ENCODE measurements at regions not wholly inside any gene's neighbourhood (a gene's known extent, or its start where the extent isn't known, plus 50 kb on each side); places are given as distances from the start of the nearest gene placed in this dataset.
"Not testable (repeated sequence)": the region's sequence is repeated elsewhere in the genome, so short reads cannot be mapped to it uniquely, and the experiment has no call there.

DNA sequence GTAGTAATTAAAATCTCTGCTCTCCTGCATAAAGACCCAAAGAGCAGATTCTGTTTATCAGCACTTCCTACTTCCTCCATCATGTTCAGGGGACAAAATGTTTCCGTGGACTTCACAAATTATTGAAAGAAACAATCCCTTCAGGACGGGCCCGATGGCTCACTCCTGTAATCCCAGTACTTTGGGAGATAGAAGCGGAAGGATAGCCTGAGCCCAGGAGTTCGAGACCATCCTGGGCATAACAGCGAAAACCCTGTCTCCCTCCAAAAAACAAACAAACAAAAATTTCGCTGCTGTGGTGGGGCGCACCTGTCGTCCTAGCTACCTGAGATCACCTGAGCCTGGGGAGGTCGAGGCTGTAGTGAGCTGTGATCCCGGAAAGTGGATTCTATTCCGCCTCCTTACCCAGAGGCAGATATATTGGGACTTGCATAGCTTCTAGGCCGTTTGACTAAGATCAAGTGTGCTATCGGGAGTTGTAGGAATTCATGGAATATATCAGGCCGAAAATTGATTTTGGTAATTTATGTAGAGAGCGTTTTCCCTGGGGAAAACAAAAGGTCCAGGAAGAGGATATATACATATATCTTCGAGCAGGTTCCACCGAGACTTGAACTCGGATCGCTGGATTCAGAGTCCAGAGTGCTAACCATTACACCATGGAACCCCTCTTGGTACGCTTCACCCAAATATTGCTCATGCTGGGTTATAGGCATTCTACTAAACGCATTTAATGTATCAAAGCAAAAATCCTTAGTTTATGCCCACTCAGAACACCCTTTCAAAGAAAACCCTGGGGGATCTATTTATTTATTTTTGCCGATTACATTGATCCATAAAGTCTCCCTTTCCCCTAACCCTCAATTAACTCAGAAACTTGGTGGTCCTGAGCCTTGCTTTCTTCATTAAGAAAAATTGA, 74.5 kb upstream of the ZNF184 start:
- DNase-seq (ENCODE audit: low read depth in 1 of 2, low spot score in 1 of 2): no peak

DNA sequence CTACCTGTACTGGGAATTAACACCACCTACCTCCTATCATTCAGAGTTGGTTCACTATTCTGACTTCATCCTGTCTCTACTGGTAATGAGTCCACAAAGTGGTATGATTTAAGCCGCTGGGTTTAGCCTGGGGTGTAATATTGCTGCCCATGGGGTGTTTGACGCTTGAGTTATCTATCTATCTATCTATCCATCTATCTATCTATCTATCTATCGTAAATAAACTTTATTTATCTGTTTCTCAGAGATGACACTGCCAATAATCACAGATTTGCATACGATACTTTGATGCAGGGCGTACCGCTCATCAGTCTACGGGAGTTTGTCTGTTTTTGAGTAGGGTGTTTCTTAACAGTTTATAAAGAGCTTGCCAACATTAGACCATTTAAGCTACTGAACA, 73.6 kb upstream of the ZNF184 start:
- no peak for DNase-seq (ENCODE audit: low read depth in 1 of 2, low spot score in 1 of 2)

DNA sequence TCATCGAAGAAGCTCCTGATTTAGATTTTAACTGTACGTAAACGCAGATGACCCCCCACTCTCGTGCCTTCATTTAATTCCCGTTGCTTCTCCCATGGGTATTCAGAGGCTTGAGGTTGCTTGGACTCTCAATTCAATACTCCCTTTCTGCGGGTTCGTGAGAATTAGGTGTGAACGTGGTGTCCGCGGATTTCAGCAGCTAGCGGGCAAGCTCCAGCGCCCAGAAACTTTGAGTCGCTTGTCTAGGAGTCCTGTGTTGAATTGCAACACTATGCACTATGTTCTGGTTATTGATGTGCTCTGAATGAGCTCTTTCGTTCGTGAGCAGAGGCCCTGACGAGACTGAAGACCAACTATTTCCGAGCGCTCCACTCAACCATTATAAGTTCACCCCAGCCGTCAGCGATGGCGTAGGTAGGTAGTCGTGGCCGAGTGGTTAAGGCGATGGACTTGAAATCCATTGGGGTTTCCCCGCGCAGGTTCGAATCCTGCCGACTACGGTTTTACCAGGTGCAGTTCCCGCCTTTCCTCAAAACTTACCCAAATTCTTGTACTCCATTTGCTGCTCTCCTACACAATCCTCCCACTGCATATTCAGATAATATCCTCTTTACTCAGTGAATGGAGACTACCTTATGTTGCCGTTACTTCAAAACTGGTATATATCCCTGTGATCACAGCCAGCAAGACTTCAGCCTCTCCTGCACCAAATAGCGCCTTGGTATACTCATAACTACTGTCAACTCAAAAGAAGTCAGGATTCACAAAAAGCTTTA, 72.6 kb upstream of the ZNF184 start:
- DNase-seq (ENCODE audit: low read depth in 1 of 2, low spot score in 1 of 2): no peak

DNA sequence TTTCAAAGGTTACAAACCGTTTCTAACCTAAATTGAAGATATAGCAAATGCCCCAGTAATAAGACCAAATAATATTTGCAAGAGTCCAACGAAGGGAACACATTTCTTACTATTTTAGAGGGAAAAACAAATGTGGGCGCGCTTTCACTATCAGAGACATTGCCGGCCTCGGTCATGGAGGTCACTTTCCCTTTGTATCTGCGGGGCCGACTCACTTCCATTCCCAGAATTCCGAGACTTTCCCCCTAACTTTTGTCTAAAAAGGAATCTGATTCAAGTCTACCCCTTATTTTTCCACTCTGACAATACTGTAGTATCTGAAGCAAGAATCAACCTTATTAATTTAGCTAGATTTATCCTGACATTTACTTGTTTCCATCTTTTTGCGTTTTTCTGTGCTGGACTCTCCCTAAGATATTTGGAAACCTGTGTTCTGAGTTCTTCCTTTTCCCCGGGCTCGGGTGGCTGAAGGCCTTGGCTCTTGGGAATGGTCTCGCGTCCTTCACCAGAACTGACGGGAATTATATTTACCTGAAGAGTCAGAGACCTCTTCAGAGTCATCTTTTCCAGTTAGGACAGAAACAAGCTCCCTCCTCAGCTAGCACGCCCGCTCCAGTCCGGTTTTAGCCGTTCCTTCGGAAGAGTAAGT, 71.8 kb upstream of the ZNF184 start:
- DNase-seq (ENCODE audit: low read depth in 1 of 2, low spot score in 1 of 2): no peak

DNA sequence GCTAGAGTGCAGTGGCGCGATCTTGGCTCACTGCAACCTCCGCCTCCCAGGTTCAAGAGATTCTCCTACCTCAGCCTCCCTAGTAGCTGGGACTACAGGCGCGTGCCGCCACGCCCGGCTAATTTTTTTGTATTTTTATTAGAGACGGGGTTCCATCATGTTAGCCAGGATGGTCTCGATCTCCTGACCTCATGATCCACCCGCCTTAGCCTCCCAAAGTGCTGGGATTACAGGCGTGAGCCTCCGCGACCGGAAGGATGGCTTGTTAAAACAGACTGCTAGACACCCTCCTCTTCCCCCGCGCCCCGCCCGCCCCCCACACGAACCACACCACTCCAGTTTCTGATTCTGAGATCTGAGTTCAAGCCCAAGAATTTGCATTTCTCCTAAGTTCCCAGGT, 71.2 kb upstream of the ZNF184 start:
- not testable (repeated sequence) for DNase-seq (ENCODE audit: low read depth in 1 of 2, low spot score in 1 of 2)

DNA sequence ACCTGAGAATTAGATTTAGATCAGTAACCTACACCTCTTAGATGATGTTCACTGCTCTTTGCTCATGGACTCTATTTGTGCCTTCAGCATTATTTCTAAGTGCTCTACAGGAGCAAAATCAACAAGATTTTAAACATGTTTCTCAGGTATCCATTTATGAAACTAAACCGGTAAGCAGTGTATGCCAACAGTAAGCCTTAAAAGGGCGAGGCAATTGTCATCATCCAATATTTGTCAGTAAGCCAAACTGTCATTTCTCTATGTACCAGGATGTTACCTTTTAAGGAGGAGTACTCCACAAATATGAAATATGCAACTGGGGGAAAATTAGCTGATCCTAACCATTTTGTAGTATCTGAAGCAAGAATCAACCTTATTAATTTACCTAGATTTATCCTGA, 69.6 kb upstream of the ZNF184 start:
- DNase-seq (ENCODE audit: low read depth in 1 of 2, low spot score in 1 of 2): no peak

DNA sequence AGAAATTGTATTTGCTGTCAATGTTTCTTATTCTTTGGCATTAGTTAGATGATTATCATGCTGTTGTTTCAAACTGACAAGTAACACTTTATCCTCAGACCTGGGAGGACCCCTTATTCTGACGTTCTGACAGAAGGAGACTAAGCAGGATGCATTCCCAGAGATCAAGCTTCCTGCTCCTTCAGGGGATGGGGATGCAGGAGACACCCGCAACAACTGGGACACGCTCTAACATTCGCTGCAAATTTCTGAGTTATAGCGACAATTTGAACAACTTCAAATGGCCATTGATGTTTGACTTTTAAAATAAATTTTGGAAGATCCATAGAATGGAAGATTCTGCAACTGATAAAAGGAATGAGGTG, 69.0 kb upstream of the ZNF184 start:
- no peak for DNase-seq (ENCODE audit: low read depth in 1 of 2, low spot score in 1 of 2)

DNA sequence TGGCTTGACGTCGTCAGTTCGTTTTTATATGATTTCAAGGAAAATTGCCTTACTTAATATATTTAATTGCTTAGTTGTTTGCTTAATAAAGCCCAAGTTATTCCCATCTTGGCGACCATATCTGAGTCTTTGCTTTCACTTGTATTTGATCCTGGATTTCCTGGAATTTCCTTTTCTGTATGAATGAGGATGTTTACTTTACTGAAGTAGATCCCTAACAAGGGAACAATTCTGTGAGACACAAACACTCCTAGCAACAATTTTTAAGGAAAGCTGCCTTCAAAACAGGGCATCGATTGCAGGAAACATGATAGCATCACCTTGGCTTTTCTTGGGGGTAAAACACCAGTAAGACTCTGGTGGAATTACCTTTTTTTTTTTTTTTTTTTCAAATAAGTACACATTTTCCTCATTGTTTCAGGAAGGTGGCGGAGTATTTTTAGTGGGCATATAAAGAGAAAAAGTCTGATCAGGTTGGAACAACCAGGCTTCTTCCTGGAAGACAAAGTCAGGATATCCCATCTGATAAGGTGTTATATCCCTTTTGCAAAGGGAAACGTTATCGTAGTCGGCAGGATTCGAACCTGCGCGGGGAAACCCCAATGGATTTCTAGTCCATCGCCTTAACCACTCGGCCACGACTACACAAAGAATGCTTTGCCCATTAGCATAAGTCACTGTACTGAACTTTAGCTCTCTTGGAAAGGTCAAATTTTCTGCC, 68.5 kb upstream of the ZNF184 start:
- DNase-seq (ENCODE audit: low read depth in 1 of 2, low spot score in 1 of 2): no peak

DNA sequence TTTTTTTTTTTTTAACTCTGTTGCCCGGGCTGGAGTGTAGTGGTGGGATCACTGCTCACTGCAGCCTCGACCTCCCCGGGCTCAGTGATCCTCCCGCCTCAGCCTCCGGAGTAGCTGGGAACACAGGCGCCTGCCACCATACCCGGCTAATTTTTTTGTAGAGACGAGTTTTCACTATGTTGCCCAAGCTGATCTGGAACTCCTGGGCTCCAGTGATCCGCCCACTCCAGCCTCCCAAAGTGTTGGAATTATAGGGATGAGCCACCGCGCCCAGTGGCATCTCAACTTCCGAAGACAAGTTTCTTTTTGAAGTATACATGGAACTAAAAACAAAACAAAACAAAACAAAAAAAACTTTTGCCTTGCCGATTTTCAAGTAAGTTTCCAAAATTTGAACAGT, 66.6 kb upstream of the ZNF184 start:
- DNase-seq (ENCODE audit: low read depth in 1 of 2, low spot score in 1 of 2): no peak

DNA sequence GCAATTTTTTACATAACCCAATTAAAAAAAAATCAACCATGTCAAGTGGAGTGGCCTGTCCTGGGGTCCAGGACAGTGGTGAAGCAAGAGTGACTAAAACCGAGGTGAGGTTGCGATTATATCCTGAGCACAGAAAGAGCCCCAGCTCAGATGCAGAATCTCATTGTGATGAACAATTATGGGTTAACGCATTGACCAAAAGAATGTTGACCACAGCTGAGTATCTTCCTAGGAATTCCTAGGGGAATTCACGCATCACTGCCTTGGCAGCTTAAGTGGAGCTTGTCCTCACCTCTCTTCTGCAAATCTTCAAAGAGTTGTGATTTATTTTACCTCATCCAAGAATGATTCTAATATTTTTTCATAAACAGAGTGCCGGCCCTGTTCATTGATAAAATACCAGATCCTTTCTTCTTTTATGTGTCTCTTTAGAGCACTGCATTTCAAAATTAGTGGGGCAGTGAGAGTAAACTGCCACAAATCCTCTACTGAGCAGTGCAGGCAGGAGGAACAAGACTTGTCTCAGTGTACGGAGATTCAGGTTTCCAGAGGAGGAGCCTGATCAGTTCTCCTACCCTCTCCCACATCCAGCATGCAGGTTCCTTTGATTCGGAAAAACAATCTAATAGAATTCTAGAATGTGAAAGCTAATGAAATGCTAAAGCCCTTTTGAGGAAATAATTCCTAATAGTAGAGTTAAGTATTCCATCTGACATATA, 60.1 kb upstream of the ZNF184 start:
- DNase-seq (ENCODE audit: low read depth in 1 of 2, low spot score in 1 of 2): no peak

DNA sequence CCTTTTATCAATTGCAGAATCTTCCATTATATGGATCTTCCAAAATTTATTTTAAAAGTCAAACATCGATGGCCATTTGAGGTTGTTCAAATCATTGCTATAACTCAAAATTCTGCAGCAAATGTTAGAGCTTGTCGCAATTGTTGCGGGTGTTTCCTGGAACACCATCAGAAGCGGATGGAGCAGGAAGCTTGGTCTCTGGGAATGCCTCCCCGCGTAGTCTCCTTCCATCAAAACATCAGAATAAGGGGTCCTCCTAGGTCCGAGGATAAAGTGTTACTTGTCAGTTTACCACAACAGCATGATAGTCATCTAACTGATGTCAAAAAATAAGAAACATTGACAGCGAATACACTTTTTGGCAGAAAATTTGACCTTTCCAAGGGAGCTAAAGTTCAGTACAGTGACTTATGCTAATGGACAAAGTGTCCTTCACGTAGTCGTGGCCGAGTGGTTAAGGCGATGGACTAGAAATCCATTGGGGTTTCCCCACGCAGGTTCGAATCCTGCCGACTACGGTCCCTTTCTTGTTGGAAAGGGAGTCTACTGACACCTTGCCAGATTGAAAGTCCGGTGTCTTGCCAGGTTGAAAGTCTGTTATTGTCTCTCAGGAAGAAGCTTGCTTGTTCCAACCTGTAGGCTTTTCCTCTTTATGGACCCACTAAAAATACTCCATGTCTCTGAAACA, 59.0 kb upstream of the ZNF184 start:
- DNase-seq (ENCODE audit: low read depth in 1 of 2, low spot score in 1 of 2): no peak

DNA sequence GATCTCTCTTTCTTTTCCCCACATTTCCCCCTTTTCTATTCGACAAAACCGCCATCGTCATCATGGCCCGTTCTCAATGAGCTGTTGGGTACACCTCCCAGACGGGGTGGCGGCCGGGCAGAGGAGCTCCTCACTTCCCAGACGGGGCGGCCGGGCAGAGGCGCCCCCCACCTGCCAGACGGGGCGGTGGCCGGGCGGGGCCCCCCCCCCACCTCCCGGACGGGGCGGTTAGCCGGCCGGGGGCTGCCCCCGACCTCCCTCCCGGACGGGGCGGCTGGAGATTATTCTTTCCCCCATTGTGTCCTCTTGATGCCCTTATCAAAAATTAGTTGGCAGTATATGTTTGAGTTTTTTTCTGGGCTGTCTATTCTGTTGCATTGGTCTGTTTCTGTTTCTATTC, 56.9 kb upstream of the ZNF184 start:
- not testable (repeated sequence) for DNase-seq (ENCODE audit: low read depth in 1 of 2, low spot score in 1 of 2)

DNA sequence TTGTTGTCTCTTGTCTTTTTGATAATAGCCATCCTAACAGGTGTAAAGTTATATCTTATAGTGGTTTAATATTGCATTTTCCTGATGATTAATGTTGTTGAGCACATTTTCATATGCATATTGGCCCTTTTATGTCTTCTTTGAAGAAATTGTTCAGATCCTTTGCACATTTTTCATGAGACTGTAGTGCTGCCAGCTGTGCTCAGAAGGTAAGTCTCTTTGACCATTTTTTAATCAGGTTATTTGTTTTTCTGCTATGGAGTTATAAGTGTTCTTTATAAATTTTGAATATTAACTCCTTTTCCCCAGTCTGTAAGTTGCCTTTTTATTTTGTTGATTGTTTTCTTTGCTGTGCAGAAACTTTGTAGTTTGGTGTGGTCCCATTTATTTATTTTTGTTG, 55.8 kb upstream of the ZNF184 start:
- no peak for DNase-seq (ENCODE audit: low read depth in 1 of 2, low spot score in 1 of 2)
